H7 (cell line): ENCODE measurements at regions not wholly inside any gene's neighbourhood (a gene's known extent, or its start where the extent isn't known, plus 50 kb on each side); places are given as distances from the start of the nearest gene placed in this dataset.

Source experiments
- DNase-seq: peaks from one replicate; pipeline ENCODE4 v3.0.0; 2012
- H3K27me3 ChIP-seq: 2 replicates; pipeline ENCODE4 v1.6.0; 2011; ENCODE audit warnings: mild to moderate bottlenecking, low read length; ENCODE audit not compliant: control insufficient read depth, insufficient read depth
- H3K36me3 ChIP-seq: replicated peaks from 2 replicates; pipeline ENCODE4 v1.5.1; 2011; ENCODE audit warnings: low read length; ENCODE audit not compliant: control insufficient read depth, insufficient read depth
- H3K4me3 ChIP-seq: 2 replicates; pipeline ENCODE4 v1.5.1; 2011; ENCODE audit warnings: low read depth, mild to moderate bottlenecking, control low read depth, low read length, moderate library complexity; ENCODE audit not compliant: insufficient read depth

GRCh38 chr4:125062115-125063050 lies 252.4 kb upstream of the FAT4 start:
- Histone ChIP-seq H3K36me3 (no peaks in the 10 kb centered on the region), H3K4me3 (no peak overlapping the region), H3K27me3 (no peaks in the 10 kb centered on the region)
- DNase-seq: no peak

GRCh38 chr4:125060376-125060775 lies 254.4 kb upstream of the FAT4 start:
- no peak for DNase-seq
- Histone ChIP-seq H3K36me3 (no peaks in the 10 kb centered on the region), H3K4me3 (no peak overlapping the region), H3K27me3 (no peaks in the 10 kb centered on the region)

GRCh38 chr4:125049711-125050110 lies 265.0 kb upstream of the FAT4 start:
- no peak for DNase-seq
- no peak overlapping the region for H3K4me3 ChIP-seq
- no peaks in the 10 kb centered on the region for H3K27me3 ChIP-seq
- no peaks in the 10 kb centered on the region for H3K36me3 ChIP-seq

GRCh38 chr4:125045311-125045710 lies 269.4 kb upstream of the FAT4 start:
- DNase-seq: no peak
- H3K4me3 ChIP-seq: no peak overlapping the region
- no peaks in the 10 kb centered on the region for H3K36me3 ChIP-seq
- H3K27me3 ChIP-seq: no peaks in the 10 kb centered on the region

GRCh38 chr4:125044886-125045285 lies 269.9 kb upstream of the FAT4 start:
- no peak for DNase-seq
- Histone ChIP-seq H3K36me3 (no peaks in the 10 kb centered on the region), H3K4me3 (no peak overlapping the region), H3K27me3 (no peaks in the 10 kb centered on the region)

- no peak for DNase-seq
- Histone ChIP-seq H3K36me3 (no peaks in the 10 kb centered on the region), H3K4me3 (no peak overlapping the region), H3K27me3 (no peaks in the 10 kb centered on the region)
Measured at GRCh38 chr4:125043486-125043885, 271.3 kb upstream of the FAT4 start.

GRCh38 chr4:125042041-125042440 lies 272.7 kb upstream of the FAT4 start:
- Histone ChIP-seq H3K4me3 (no peak overlapping the region), H3K27me3 (no peaks in the 10 kb centered on the region), H3K36me3 (no peaks in the 10 kb centered on the region)
- DNase-seq: no peak

- Histone ChIP-seq H3K27me3 (no peaks in the 10 kb centered on the region), H3K4me3 (no peak overlapping the region), H3K36me3 (no peaks in the 10 kb centered on the region)
- DNase-seq: no peak
Measured at GRCh38 chr4:125041372-125041930, 273.3 kb upstream of the FAT4 start.

GRCh38 chr4:125039550-125039949 lies 275.2 kb upstream of the FAT4 start:
- H3K27me3 ChIP-seq: no peaks in the 10 kb centered on the region
- DNase-seq: no peak
- no peaks in the 10 kb centered on the region for H3K36me3 ChIP-seq
- no peak overlapping the region for H3K4me3 ChIP-seq

GRCh38 chr4:125022855-125023501 lies 291.8 kb upstream of the FAT4 start:
- peaks cover 2% of the 10 kb centered on the region; the same call in 1 of the 2 replicates for H3K36me3 ChIP-seq
- no peak overlapping the region for H3K4me3 ChIP-seq
- no peak for DNase-seq
- no peaks in the 10 kb centered on the region for H3K27me3 ChIP-seq

GRCh38 chr4:125021189-125021588 lies 293.6 kb upstream of the FAT4 start:
- Histone ChIP-seq H3K36me3 (peaks cover 2% of the 10 kb centered on the region; the same call in 1 of the 2 replicates), H3K27me3 (no peaks in the 10 kb centered on the region), H3K4me3 (no peak overlapping the region)
- DNase-seq: no peak

GRCh38 chr4:125020089-125021034 lies 294.4 kb upstream of the FAT4 start:
- Histone ChIP-seq H3K4me3 (no peak overlapping the region), H3K27me3 (no peaks in the 10 kb centered on the region), H3K36me3 (peaks cover 2% of the 10 kb centered on the region; the same call in 1 of the 2 replicates)
- DNase-seq: no peak

- no peaks in the 10 kb centered on the region for H3K27me3 ChIP-seq
- DNase-seq: no peak
- peaks cover 2% of the 10 kb centered on the region; the same call in 1 of the 2 replicates for H3K36me3 ChIP-seq
- no peak overlapping the region for H3K4me3 ChIP-seq
Measured at GRCh38 chr4:125016892-125017299, 297.9 kb upstream of the FAT4 start.

GRCh38 chr4:125013891-125014290 lies 300.9 kb upstream of the FAT4 start:
- no peak for DNase-seq
- no peaks in the 10 kb centered on the region for H3K27me3 ChIP-seq
- H3K4me3 ChIP-seq: no peak overlapping the region
- no peaks in the 10 kb centered on the region for H3K36me3 ChIP-seq
